NCI-H1694 treated with DMSO at 0.1 percent for 48 hours (cell line): ENCODE measurements at regions not wholly inside any gene's neighbourhood (a gene's known extent, or its start where the extent isn't known, plus 50 kb on each side); places are given as distances from the start of the nearest gene placed in this dataset.
A peak's percentile ranks its signal among the peaks of the same experiment; 100 is the strongest.

Source experiments
- DNase-seq: peaks from one replicate; lab custom pipeline; 2025; lab: John Stamatoyannopoulos, UW

DNA sequence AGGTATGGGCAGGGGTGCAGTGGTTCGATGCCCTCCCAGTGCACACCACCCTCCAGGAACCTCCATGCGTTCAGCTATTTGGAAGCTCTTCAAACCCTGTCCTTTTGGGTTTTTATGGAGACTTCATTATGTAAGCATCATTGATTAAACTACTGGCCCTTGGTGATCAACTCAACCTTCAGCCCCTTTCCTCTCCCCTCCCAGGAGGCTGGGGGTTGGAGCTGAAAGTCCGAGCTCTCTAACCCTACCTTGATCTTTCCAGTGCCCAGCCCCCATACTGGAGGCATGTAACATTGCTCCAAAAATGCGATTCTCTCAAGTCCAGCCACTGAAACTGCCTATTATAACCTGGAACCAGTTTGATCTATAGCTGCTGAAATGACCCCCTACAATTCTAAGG, 188.1 kb downstream of the IPO8 start:
- DNase-seq: no peak

DNA sequence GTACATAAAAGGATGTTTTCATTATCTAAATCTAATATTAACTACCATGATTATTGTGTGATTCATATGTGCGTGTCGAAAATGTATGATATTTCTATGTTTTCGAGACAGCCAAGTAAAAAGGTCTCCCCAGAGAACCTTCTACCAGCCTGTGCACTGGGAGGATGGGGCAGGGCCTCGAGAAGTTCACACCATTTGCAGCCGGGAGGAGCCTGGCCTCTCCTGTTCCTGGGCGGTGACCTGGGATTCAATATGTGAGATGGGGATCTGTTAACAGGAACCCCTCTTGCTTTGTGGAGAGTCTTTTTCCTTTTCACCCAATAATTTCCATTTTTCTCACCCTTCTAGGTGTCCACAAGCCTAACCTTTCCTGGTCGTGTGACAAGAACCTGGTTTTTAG, 189.3 kb downstream of the IPO8 start:
- no peak for DNase-seq

DNA sequence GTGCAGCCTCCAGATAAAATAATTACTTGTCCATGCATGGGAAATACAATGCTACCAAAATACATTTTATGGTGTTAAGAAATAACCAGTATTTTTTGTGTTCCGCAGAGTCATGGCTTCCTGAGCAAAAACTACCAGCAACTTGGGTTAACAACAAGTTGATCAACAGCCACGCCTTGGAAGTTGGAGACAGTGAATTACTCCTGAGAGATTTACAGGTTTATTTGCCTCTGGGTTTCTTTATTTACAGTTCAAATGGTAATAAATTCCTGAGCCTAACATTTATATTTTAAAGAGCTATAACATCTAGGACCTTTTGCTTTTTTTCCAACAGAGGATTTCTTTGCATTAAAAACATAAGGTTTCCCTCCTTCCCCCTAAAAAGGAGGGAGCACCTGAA, 194.0 kb downstream of the IPO8 start:
- DNase-seq: no peak

DNA sequence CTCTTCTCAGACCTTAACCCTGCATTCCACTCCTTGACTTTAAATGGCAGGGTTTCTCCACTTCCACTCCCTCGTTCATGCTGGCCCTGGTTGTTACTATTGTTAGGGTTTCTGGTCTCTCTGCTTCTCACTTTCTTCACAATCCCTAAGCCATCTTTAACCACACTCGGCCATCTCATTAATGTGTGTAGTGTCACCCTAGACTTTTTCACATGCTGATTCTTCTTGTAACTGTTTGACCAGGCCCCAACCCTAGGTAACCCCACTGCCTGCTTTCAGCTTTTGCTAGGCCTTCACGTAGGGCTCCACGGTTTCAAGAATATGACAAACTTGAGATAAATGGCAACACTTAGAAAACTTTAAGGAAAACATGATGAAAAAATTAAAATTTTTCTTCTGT, 195.1 kb downstream of the IPO8 start:
- DNase-seq: no peak

DNA sequence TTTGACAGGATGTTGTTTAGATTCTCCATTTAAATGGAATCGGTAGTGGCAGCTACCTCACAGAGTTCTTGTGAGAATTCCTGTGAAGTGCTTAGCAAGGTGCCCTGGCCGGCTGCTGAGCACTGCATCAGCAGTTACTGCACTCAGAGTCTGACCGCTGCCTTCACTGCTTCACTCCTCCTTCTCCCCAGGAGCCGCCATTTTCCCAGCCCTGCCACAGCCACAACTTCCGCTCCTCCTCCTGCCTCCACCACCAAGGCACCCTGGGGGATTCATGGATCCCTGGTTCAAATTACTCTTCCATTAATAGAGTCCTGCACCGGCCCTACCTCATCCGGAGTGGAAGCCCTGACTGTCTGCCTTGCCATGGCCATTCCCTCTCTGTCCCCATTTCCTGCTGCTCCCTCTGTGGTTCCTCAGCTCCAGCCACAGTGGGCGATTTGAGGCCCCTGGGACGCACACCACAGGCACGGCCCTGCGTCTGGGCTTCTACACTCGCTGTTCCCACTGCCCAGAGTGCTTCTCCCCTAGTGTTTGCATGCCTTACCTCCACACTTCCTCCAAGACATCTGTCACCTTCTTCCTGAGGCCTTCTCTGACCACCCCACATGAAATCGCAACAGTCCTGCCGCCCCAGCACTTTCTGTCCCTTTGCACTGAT, 210.3 kb downstream of the IPO8 start:
- DNase-seq: no peak

DNA sequence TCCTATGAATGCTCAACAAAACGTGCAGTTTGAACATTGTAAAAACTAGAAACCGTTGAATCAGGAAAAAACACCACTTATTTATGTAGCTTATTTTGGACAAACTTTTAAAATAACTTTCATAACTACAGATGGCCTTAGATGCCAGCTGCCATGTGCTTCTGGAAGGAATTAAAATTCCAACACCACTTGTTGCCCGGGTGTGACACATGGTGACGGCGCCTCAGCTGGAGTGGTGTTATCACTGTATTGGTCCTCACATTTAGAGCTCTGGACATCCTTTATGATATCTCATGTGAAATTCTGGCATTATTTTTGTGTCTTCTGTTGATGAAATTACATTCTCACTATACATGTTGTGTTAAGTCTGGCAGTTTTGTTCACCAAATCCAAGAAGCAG, 211.0 kb downstream of the IPO8 start:
- DNase-seq: no peak

DNA sequence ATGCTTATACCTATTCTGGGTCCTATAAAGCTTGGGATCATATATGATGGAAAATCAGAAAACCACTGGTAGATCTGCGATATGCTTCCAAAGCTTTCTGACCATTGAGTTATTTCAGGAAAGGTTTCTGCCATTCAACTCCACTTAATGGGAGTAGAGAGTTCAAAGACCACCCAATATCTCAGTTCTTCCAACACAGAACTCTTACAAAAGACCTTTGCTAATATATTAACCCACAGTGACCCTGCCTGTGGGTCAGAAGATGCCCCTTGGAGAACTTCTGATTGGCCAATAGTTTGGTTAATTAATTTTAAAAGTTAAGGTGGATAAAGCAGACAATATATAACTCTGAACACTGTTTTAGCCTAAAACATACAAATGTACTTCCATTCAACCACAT, 213.0 kb downstream of the IPO8 start:
- DNase-seq: no peak

DNA sequence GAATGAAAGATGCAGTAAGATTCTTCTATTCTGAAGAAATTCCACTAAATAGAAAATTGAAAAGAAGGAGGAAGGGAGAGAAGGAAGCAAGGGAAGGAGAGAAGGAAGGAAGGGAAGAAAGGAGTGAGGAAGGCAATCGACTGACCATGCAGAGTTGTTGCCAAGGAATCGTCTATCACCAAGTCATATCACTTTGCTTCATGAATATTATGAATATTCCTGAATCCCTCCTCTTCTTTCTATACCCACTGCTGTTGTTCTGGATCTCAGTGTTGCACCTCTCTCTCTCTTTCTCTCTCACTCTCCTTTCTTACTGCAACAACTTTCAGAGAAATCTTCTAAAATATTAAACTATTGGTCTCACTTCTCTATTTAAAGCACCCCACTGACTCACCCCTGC, 222.4 kb downstream of the IPO8 start:
- DNase-seq: no peak

DNA sequence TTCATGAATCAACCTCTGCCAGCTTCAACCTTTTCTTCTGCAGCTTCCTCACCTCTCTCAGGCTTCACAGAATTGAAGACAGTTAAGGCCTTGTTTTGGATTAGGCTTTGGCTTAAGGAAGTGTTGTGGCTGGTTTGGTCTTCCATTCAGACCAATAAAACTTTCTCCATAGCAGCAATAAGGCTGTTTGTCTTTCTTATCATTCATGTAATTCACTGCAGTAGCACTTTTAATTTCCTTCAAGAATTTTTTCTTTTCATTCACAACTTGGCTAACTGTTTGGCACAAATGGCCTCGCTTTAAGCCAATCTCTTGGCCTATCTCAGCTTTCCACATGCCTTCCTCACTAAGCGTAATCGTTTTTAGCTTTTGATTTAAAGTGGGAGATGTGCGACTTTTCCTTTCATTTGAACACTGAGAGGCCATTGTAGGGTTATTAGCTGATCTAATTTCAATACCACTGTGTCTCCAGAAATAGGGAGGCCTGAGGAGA, 229.5 kb downstream of the IPO8 start:
- DNase-seq: no peak

DNA sequence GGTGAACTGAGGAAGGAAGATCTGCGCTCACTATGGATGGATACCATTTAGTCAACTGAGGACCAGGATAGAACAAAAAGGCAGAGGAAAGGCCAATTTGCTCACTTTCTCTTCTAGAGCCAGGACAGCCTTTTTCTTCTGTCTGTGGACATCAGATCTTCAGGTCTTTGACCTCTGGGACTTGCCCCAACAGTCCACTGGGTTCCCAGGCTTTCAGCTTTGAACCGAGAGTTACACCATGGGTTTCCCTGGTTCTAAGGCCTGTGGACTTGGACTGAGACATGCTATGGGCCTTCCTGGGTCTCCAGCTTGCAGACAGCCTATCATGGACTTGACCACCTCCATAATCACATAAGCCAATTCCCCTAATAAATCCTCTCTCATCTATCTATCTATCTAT, 232.0 kb downstream of the IPO8 start:
- no peak for DNase-seq

DNA sequence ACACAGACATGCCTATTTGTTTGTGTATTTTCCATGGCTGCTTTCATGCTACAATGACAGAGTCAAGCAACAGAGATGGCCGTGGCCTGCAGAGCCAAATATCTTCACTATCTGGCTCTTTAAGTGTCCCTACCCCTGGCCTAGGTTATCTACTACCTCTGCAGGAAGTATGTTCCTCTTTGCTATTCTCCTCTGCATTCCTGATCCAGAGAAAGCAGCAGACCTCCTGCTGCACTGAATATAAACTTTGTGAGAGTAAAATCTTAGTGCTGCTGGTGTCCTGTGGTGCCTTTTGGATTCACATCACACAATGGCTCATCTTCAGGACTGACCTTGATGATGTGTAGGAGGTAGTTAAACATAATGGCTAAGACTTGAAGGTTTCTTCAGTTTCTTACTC, 233.4 kb downstream of the IPO8 start:
- DNase-seq: no peak

DNA sequence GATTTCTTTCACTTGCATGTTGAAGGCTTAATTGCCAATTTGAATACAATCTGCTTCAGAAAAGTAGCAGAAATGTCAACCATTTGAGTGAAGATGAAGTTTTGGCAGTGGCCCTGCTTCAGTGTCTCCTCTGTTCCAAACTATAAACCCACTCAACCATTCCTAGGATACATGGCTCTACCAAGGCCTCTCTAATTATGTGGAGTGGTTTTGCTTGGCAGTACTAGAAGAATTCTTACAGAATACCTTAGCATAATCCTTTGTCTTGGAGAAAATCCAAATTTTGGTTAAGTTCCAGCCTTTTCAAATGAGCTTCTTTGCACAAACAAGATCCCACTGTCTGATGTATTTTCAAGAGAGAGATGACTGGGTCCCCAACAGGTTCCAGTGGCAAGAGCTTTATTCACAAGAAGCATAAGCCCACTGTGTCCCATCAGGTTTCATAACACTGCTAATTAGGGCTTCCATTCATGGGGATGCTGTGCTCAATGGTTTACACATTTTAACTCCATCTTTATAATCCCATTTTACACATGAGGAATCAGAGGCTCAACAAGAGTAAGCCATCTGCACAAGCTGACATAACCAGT, 234.5 kb downstream of the IPO8 start:
- no peak for DNase-seq

DNA sequence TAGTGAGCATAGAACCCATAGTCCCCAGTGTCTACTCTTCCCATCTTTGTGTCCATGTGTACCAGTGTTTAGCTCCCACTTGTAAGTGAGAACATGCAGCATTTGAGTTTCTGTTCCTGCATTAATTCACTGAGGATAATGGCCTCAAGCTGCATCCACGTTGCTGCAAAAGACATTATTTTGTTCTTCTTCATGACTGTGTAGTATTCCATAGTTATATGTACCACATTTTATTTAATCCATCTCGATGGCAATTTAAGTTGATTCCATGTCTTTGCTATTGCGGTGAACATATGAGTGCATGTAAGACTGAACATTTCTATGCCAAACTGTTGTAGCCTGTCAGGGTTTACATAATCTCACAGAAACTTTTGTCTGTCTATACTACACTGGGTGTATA, 237.2 kb downstream of the IPO8 start:
- no peak for DNase-seq

DNA sequence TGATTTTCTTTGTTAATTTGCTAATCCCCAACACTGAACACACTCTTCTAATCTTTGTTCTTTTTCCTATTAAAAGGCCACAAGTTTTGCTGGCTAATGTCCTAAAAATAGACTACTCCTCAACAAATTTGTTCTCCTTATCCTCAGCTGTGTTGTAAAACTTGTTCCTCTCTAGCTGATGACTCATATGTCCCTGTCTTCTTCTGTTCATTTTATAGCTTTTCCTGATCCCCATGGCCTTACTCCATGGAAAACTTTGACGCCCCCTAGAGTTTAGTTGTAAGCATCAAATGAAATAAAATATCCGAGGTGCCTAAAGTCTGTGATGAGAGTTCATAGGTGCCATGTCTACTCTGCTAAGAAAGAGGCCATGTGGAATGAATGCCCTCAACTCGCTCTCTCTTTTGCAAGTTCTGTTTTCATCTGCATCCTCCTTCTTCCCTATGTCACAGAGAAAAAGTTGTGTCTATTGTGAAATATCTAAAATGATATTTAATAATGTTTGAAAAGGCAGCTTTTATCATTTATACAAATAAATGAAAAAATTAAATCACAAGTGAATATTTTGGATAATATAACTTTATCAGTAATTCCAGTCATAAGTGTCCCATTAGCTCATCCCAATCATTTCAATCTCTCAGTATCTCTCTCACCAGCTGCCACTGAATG, 237.9 kb downstream of the IPO8 start:
- DNase-seq: peak; percentile 50

DNA sequence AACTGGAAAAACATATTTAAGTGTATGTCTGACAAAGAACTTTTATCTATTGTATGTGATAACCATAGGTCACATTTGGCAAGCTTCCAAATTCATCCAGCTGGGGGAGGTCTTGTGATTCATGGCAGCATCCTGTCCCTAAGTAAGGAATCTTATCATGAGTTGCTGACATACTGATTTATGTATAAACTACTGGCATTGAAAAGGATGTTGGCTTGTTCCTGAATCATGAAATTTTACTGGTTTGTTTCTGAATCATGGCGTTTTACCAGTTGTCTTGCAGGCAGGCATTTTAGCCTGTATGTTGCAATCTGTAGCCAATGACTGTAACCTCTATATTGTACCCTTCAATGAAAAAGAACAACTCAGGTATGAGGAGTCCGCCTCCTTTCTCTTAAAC, 244.8 kb downstream of the IPO8 start:
- DNase-seq: no peak

DNA sequence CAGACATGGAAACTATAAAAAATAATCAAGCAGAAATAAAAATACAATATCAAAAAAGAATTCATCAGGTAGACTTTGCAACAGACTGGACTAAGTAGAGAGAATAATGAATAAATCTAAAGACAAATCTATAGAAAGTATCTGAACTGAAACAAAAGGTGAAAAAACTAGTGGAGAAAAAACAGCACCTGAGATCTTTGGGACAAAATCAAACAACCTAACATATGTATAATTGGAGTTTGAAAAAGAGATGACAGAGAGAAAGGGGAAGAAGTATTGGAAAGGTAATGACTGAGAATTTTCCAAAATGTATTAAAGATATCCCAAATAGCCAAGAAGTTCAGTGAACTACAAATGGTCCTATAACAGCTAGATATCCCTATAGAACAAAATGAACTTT, 245.4 kb downstream of the IPO8 start:
- DNase-seq: no peak

DNA sequence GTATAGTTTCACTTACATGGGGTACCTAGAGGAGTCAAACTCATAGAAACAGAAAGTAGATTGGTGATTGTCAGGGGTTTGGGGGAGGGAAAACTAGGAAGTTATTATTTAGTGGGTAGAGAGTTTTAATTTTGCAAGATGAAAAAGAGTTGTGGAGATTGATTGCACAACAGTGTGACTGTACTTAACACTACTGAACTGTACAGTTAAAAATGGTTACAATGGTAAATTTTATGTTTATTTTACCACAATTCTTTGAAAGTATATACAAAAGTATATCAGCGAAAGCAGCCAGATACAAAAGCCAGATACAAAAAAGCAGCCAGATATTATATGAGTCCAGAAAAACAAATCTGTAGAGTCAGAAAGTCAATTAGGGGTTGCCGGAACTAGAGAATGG, 247.6 kb downstream of the IPO8 start:
- DNase-seq: no peak

DNA sequence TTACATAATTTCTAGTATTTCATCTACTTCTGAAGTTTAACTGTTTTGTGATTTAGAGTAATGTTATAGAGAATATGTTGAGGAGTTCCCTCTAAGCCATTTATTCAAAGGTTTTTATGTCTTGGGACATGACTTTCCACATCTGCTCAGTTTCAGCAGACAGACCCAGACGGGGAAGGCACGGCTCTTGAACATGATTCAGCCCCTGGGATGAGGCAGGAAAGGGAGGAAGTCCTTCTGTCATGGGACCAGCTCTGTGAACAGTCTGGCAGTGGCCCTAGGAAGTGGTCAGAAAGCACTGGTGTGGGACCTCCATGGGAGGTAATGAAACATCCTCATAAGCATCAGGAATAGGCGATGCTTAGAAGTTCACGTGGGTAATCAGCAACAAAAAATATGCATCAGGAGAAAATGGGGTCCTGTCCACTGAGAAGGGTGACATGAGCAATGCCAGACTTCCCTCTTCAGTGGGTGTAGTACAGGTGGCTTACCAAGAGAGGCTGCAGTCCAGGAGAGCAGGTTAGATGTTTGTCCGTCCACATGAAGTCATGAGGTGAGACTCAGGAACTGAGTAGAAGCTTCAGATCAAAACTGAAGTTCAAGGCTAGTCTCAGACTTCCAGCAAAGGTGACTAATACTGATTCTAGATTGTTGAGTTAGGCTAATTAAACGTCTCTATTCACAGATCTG, 248.5 kb downstream of the IPO8 start:
- DNase-seq: no peak

DNA sequence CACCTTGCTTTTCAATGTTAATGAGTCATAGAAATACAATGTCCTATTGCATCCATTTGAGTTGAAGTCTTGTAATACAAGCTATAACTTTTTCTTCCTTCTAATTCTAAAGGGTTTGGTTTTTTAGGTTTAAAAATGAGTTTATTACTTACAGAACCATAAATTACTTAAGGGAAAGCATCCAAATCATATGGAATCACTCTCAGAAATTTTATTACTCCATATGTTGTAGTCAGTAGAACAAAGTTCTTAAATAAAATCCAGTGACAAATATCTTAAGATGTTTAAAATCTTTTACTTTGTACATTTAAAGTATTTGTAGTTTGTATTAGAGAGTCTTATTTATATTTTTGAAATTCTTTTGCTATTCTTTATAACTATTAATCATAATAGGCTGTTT, 253.2 kb downstream of the IPO8 start:
- DNase-seq: no peak

DNA sequence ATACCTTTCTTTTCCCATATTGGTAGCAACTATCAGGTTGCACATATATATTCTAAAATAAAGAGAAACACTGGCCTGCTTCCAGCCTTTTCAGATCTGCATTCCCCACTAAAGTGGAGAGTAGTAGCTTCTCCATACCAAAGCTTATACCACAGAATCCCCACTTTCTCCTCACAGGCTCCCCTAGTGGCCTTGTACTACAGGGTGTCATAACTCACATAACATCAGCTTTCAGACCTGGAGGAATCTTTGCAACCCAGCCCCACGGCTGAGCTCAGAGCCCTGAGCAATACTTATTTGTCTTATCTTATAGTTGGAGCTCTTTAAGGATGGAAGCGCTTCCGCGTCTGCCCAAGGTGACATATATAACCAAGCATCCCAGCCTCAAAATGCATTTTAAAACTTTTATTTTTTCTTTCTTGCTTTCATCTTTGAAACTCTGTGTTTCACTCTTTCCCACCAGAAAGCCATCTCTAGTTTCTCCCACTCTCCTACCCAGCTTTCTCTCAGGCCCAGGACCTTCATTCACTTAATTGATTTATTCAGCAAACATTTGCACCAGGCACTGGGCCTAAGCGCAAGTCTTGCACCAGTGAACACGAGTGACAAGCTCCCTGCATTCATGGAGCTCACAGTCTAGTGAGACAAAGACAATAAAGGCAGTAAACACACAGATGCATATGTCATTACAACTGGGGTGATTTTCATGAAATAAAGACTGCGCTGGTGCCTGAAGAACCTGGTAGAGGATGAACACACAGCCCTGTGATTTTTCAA, 254.7 kb downstream of the IPO8 start:
- peak; percentile 33 for DNase-seq

DNA sequence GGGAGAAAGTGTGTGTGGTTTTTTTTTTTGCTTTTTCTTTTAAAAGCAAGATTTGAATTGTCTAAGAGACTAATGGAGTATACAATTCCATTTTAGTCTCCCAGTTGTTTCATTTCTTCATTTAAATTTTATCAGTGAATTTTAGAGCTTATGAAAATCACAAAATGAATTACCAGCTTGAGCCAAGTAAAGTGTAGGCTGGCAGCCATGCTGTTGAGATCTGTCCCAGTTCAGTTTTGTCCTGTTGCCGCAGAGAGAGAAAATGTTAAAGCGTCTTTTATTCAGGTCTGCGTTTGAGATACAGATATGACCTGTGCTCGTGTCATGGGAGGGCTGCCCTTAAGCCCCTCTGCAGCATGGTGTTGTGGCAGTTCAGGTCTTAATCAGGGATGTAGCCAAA, 256.5 kb downstream of the IPO8 start:
- DNase-seq: no peak

DNA sequence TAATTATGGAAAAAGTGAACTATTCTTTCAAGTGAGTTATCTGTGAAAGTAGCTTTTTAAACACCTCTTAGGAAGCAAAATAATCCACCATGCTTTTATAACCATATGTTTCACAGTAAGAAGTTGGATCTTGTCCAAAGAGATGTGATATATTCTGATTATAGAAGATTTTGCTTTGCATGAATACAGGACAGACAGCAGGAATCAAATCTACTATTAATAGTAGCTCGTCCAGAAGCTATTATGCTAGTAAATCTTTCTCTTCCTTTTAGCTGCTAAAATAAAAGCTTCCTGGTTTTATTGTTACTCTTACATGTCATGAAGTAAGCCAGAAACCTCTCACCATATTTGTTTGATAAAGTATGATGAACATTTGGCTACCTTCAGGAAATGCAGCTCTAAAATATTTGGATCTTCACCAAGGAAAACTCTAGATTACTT, 257.0 kb downstream of the IPO8 start:
- DNase-seq: peak; percentile 88
